ENCODE measurements at regions not wholly inside any gene's neighbourhood (a gene's known extent, or its start where the extent isn't known, plus 50 kb on each side); places are given as distances from the start of the nearest gene placed in this dataset.
A peak's percentile ranks its signal among the peaks of the same experiment; 100 is the strongest.
"Not testable (repeated sequence)": the region's sequence is repeated elsewhere in the genome, so short reads cannot be mapped to it uniquely, and the experiment has no call there.

- Histone ChIP-seq H3K27ac (ENCODE audit: low read depth, low read length) (no peak overlapping the region), H3K9ac (ENCODE audit: low read depth in 1 of 3, low read length in 3 of 3) (no peak overlapping the region), H3K4me3 (ENCODE audit: low read length in 3 of 3) (no peak overlapping the region)
These were observed 103.0 kb downstream of the NPIPB11 start for GRCh38 chr16:29303520-29303919.

GRCh38 chr16:29302976-29303375 is 103.5 kb downstream of the NPIPB11 start:
- H3K4me1 ChIP-seq (ENCODE audit: control insufficient read depth in 3 of 3, insufficient read depth in 3 of 3, low read length in 3 of 3), result peaks cover 0 to 3% (median 2%) of the 10 kb centered on the region in 3 donors
- H3K36me3 ChIP-seq (ENCODE audit: control insufficient read depth in 3 of 3, insufficient read depth in 3 of 3, low read length in 3 of 3), result peaks cover 2 to 8% (median 3%) of the 10 kb centered on the region in 3 donors
- no peak overlapping the region for H3K4me3 ChIP-seq (ENCODE audit: low read length in 3 of 3)
- no peaks in the 10 kb centered on the region for H3K27me3 ChIP-seq (ENCODE audit: control insufficient read depth in 3 of 3, insufficient read depth in 3 of 3, low read length in 3 of 3)
- H3K9ac ChIP-seq (ENCODE audit: low read depth in 1 of 3, low read length in 3 of 3), result no peak overlapping the region
- peaks cover 0 to 2% (median 0%) of the 10 kb centered on the region in 3 donors for H3K9me3 ChIP-seq (ENCODE audit: control insufficient read depth in 3 of 3, low read length in 3 of 3)
- H3K27ac ChIP-seq (ENCODE audit: low read depth, low read length), result no peak overlapping the region

More at GRCh38 chr16:29303520-29303919, 103.0 kb downstream of the NPIPB11 start:
- peaks cover 0 to 2% (median 0%) of the 10 kb centered on the region in 3 donors for H3K9me3 ChIP-seq (ENCODE audit: control insufficient read depth in 3 of 3, low read length in 3 of 3)
- H3K36me3 ChIP-seq (ENCODE audit: control insufficient read depth in 3 of 3, insufficient read depth in 3 of 3, low read length in 3 of 3), result peaks cover 2 to 8% (median 3%) of the 10 kb centered on the region in 3 donors
- H3K27me3 ChIP-seq (ENCODE audit: control insufficient read depth in 3 of 3, insufficient read depth in 3 of 3, low read length in 3 of 3), result no peaks in the 10 kb centered on the region
- H3K4me1 ChIP-seq (ENCODE audit: control insufficient read depth in 3 of 3, insufficient read depth in 3 of 3, low read length in 3 of 3), result peaks cover 0 to 3% (median 2%) of the 10 kb centered on the region in 3 donors

GRCh38 chr16:29302433-29302832 is 104.1 kb downstream of the NPIPB11 start:
- H3K4me3 ChIP-seq (ENCODE audit: low read length in 3 of 3); H3K27me3 ChIP-seq (ENCODE audit: control insufficient read depth in 3 of 3, insufficient read depth in 3 of 3, low read length in 3 of 3); H3K9me3 ChIP-seq (ENCODE audit: control insufficient read depth in 3 of 3, low read length in 3 of 3); H3K27ac ChIP-seq (ENCODE audit: low read depth, low read length); H3K9ac ChIP-seq (ENCODE audit: low read depth in 1 of 3, low read length in 3 of 3); H3K4me1 ChIP-seq (ENCODE audit: control insufficient read depth in 3 of 3, insufficient read depth in 3 of 3, low read length in 3 of 3); H3K36me3 ChIP-seq (ENCODE audit: control insufficient read depth in 3 of 3, insufficient read depth in 3 of 3, low read length in 3 of 3): not testable (repeated sequence)

GRCh38 chr16:29301662-29302285 is 104.7 kb downstream of the NPIPB11 start:
- H3K9me3 ChIP-seq (ENCODE audit: control insufficient read depth in 3 of 3, low read length in 3 of 3); H3K27me3 ChIP-seq (ENCODE audit: control insufficient read depth in 3 of 3, insufficient read depth in 3 of 3, low read length in 3 of 3); H3K4me3 ChIP-seq (ENCODE audit: low read length in 3 of 3); H3K4me1 ChIP-seq (ENCODE audit: control insufficient read depth in 3 of 3, insufficient read depth in 3 of 3, low read length in 3 of 3); H3K9ac ChIP-seq (ENCODE audit: low read depth in 1 of 3, low read length in 3 of 3); H3K36me3 ChIP-seq (ENCODE audit: control insufficient read depth in 3 of 3, insufficient read depth in 3 of 3, low read length in 3 of 3); H3K27ac ChIP-seq (ENCODE audit: low read depth, low read length): not testable (repeated sequence)

GRCh38 chr16:29300541-29301535 is 105.7 kb downstream of the NPIPB11 start:
- H3K36me3 ChIP-seq (ENCODE audit: control insufficient read depth in 3 of 3, insufficient read depth in 3 of 3, low read length in 3 of 3); H3K4me3 ChIP-seq (ENCODE audit: low read length in 3 of 3); H3K4me1 ChIP-seq (ENCODE audit: control insufficient read depth in 3 of 3, insufficient read depth in 3 of 3, low read length in 3 of 3); H3K9me3 ChIP-seq (ENCODE audit: control insufficient read depth in 3 of 3, low read length in 3 of 3); H3K27me3 ChIP-seq (ENCODE audit: control insufficient read depth in 3 of 3, insufficient read depth in 3 of 3, low read length in 3 of 3); H3K9ac ChIP-seq (ENCODE audit: low read depth in 1 of 3, low read length in 3 of 3): not testable (repeated sequence)
- peak overlapping the region; percentile 25 for H3K27ac ChIP-seq (ENCODE audit: low read depth, low read length)

- not testable (repeated sequence) for H3K4me1 ChIP-seq (ENCODE audit: control insufficient read depth in 3 of 3, insufficient read depth in 3 of 3, low read length in 3 of 3); H3K9me3 ChIP-seq (ENCODE audit: control insufficient read depth in 3 of 3, low read length in 3 of 3); H3K27me3 ChIP-seq (ENCODE audit: control insufficient read depth in 3 of 3, insufficient read depth in 3 of 3, low read length in 3 of 3); H3K4me3 ChIP-seq (ENCODE audit: low read length in 3 of 3); H3K9ac ChIP-seq (ENCODE audit: low read depth in 1 of 3, low read length in 3 of 3); H3K36me3 ChIP-seq (ENCODE audit: control insufficient read depth in 3 of 3, insufficient read depth in 3 of 3, low read length in 3 of 3)
- peak overlapping the region; percentile 25 for H3K27ac ChIP-seq (ENCODE audit: low read depth, low read length)
These were observed 106.5 kb downstream of the NPIPB11 start for GRCh38 chr16:29300030-29300491.

- not testable (repeated sequence) for H3K4me1 ChIP-seq (ENCODE audit: control insufficient read depth in 3 of 3, insufficient read depth in 3 of 3, low read length in 3 of 3); H3K27me3 ChIP-seq (ENCODE audit: control insufficient read depth in 3 of 3, insufficient read depth in 3 of 3, low read length in 3 of 3); H3K36me3 ChIP-seq (ENCODE audit: control insufficient read depth in 3 of 3, insufficient read depth in 3 of 3, low read length in 3 of 3); H3K27ac ChIP-seq (ENCODE audit: low read depth, low read length); H3K9me3 ChIP-seq (ENCODE audit: control insufficient read depth in 3 of 3, low read length in 3 of 3); H3K4me3 ChIP-seq (ENCODE audit: low read length in 3 of 3); H3K9ac ChIP-seq (ENCODE audit: low read depth in 1 of 3, low read length in 3 of 3)
These were observed 107.5 kb downstream of the NPIPB11 start for GRCh38 chr16:29298997-29299396.

GRCh38 chr16:29298307-29298706 is 108.2 kb downstream of the NPIPB11 start:
- H3K27me3 ChIP-seq (ENCODE audit: control insufficient read depth in 3 of 3, insufficient read depth in 3 of 3, low read length in 3 of 3); H3K9ac ChIP-seq (ENCODE audit: low read depth in 1 of 3, low read length in 3 of 3); H3K4me3 ChIP-seq (ENCODE audit: low read length in 3 of 3); H3K27ac ChIP-seq (ENCODE audit: low read depth, low read length); H3K9me3 ChIP-seq (ENCODE audit: control insufficient read depth in 3 of 3, low read length in 3 of 3); H3K36me3 ChIP-seq (ENCODE audit: control insufficient read depth in 3 of 3, insufficient read depth in 3 of 3, low read length in 3 of 3); H3K4me1 ChIP-seq (ENCODE audit: control insufficient read depth in 3 of 3, insufficient read depth in 3 of 3, low read length in 3 of 3): not testable (repeated sequence)

- H3K36me3 ChIP-seq (ENCODE audit: control insufficient read depth in 3 of 3, insufficient read depth in 3 of 3, low read length in 3 of 3); H3K9ac ChIP-seq (ENCODE audit: low read depth in 1 of 3, low read length in 3 of 3); H3K9me3 ChIP-seq (ENCODE audit: control insufficient read depth in 3 of 3, low read length in 3 of 3); H3K27me3 ChIP-seq (ENCODE audit: control insufficient read depth in 3 of 3, insufficient read depth in 3 of 3, low read length in 3 of 3); H3K4me3 ChIP-seq (ENCODE audit: low read length in 3 of 3); H3K27ac ChIP-seq (ENCODE audit: low read depth, low read length): not testable (repeated sequence)
- peaks cover 0 to 12% (median 7%) of the 10 kb centered on the region in 3 donors for H3K4me1 ChIP-seq (ENCODE audit: control insufficient read depth in 3 of 3, insufficient read depth in 3 of 3, low read length in 3 of 3)
These were observed 108.7 kb downstream of the NPIPB11 start for GRCh38 chr16:29297809-29298177.

GRCh38 chr16:29297144-29297808 is 109.2 kb downstream of the NPIPB11 start:
- not testable (repeated sequence) for H3K4me3 ChIP-seq (ENCODE audit: low read length in 3 of 3); H3K27ac ChIP-seq (ENCODE audit: low read depth, low read length); H3K27me3 ChIP-seq (ENCODE audit: control insufficient read depth in 3 of 3, insufficient read depth in 3 of 3, low read length in 3 of 3); H3K9ac ChIP-seq (ENCODE audit: low read depth in 1 of 3, low read length in 3 of 3); H3K9me3 ChIP-seq (ENCODE audit: control insufficient read depth in 3 of 3, low read length in 3 of 3); H3K36me3 ChIP-seq (ENCODE audit: control insufficient read depth in 3 of 3, insufficient read depth in 3 of 3, low read length in 3 of 3)
- H3K4me1 ChIP-seq (ENCODE audit: control insufficient read depth in 3 of 3, insufficient read depth in 3 of 3, low read length in 3 of 3), result peaks cover 0 to 18% (median 11%) of the 10 kb centered on the region in 3 donors
